ENCODE measurements at regions not wholly inside any gene's neighbourhood (a gene's known extent, or its start where the extent isn't known, plus 50 kb on each side); places are given as distances from the start of the nearest gene placed in this dataset.

DNA sequence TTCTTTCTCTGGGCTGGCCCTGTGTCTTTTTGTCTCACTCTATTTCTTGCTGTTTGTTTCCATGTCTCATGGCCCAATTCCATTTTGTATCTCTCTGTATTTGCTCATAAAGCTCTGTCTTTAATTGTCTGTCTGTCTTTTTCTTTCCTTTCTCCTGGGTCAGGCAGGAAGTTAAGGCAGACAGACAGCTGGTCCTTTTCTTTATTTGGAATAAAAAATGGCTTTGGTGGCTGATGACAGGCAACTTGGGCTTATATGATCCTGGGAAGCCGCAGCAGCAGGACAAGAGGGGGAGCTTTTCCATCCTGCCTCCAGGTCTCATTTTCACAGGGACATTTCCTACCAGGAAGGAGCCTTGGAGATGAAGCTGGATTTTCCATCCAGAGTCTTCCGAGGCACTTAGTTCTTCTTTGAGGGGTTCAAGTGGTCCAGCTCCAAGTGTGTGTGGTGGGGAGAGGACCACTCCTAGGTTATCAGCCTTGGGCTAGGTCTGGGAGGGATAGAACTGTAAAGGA is 138.7 kb downstream of the TDRD15 start:
- TF ChIP-seq, protein P1, sequence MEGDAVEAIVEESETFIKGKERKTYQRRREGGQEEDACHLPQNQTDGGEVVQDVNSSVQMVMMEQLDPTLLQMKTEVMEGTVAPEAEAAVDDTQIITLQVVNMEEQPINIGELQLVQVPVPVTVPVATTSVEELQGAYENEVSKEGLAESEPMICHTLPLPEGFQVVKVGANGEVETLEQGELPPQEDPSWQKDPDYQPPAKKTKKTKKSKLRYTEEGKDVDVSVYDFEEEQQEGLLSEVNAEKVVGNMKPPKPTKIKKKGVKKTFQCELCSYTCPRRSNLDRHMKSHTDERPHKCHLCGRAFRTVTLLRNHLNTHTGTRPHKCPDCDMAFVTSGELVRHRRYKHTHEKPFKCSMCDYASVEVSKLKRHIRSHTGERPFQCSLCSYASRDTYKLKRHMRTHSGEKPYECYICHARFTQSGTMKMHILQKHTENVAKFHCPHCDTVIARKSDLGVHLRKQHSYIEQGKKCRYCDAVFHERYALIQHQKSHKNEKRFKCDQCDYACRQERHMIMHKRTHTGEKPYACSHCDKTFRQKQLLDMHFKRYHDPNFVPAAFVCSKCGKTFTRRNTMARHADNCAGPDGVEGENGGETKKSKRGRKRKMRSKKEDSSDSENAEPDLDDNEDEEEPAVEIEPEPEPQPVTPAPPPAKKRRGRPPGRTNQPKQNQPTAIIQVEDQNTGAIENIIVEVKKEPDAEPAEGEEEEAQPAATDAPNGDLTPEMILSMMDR (IDR thresholded peaks at IDR 0.05; ENCODE audit: low read depth, low read length): no peak
- no peak for TF ChIP-seq EZH2phosphoT487 (IDR thresholded peaks at IDR 0.05; ENCODE audit: low read depth)
